ENCODE measurements at regions not wholly inside any gene's neighbourhood (a gene's known extent, or its start where the extent isn't known, plus 50 kb on each side); places are given as distances from the start of the nearest gene placed in this dataset.

DNA sequence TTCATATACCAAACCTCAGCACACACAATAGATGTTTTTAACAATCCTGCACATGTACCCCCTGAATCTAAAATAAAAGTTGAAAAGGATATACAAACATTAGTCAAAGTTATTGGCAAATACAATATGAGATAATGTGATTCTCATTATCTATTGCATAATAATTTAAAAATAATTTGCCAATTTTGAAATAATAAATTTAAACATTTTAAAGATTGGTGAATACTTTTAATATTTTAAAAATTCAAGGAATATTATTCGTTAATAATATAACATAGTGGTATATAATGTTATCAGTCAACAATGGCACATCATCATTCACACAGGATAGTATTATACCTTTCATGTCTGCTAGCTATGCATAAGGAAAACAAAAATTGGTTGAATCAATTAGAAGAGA lies 207.0 kb upstream of the SP8 start:
- TF ChIP-seq POLR2A (IDR thresholded peaks at IDR 0.05; ENCODE audit: low read depth, low read length): no peak
- TF ChIP-seq POLR2AphosphoS5 (IDR thresholded peaks at IDR 0.05; ENCODE audit: low read depth, low read length): no peak
